ENCODE measurements at regions not wholly inside any gene's neighbourhood (a gene's known extent, or its start where the extent isn't known, plus 50 kb on each side); places are given as distances from the start of the nearest gene placed in this dataset.

DNA sequence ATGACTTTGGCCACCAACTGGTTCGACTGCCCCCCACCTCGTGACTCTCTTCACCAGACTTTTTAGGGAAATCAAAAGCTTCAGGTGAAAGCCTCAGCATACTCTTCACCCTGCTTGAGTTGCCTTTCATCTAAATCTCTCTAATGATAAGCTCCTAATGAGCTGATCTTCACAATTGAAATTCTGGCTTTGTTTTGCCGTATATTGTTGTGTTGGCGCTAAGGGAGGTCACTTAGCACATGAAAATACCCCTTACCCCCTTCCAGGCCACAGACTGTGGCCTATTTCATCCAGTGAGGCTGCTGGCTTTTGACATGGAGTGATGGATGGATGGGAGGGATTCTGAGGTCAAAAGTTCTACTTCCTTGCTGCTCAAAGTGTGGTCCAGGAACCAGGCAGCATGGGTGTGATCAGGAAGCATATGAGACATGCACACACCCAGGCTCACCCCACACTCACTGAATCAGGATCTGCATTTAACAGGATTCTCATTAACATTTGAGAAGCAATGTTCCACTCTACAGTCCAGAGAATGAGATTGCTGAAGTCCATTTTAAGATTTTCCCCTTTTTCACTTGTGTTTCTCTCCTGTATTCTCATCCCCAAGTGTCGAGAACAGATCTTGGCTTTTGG is 131.4 kb downstream of the DACT1 start:
- no peak for TF ChIP-seq CTCF (conservative IDR thresholded peaks at IDR 0.05; ENCODE audit: low read length)
- no peak for TF ChIP-seq EZH2phosphoT487 (IDR thresholded peaks at IDR 0.05; ENCODE audit: borderline replicate concordance, low read depth, low read length)

All from OCI-LY7 (cell line).